Panc1 (cell line): ENCODE measurements at regions not wholly inside any gene's neighbourhood (a gene's known extent, or its start where the extent isn't known, plus 50 kb on each side); places are given as distances from the start of the nearest gene placed in this dataset.

Experiments used
- ATAC-seq: fragments of 200-7000 bp; cut with Tn5 transposase; 2 replicates; pipeline ENCODE4 v1.9.1; 2020; ENCODE audit warnings: mild to moderate bottlenecking, moderate library complexity
- BruUV-seq: library from RNA; stranded (reverse); fragments of 400-500 nt; replicated peaks from 2 replicates; lab custom pipeline; 2021; lab: Mats Ljungman, UMichigan
- CTCF ChIA-PET: fragments of 300-600 bp; sonication (Branson Sonifier 250); formaldehyde crosslinking; loops from one replicate; lab custom pipeline; 2022; ENCODE audit warnings: antibody characterized with exemption; lab: Charles Lee
- POLR2A ChIA-PET: fragments of 300-600 bp; sonication (Branson Sonifier 250); formaldehyde crosslinking; loops from one replicate; lab custom pipeline; 2022; ENCODE audit warnings: antibody characterized with exemption; lab: Charles Lee
- DNase-seq: peaks from one replicate; pipeline ENCODE4 v3.0.0-alpha.2; 2010; ENCODE audit warnings: low read depth, low spot score
- H3K27ac ChIP-seq: 2 replicates; pipeline ENCODE4 v1.5.1; 2011; ENCODE audit warnings: mild to moderate bottlenecking, low read length, inconsistent platforms
- H3K27me3 ChIP-seq: fragments of 200-500 bp; sonication (Bioruptor generic); 2 replicates; pipeline ENCODE4 v1.6.0; 2014; ENCODE audit warnings: low read length, inconsistent platforms; ENCODE audit not compliant: control insufficient read depth, insufficient read depth
- H3K36me3 ChIP-seq: fragments of 200-500 bp; sonication (Bioruptor generic); 2 replicates; pipeline ENCODE4 v1.5.1; 2014; ENCODE audit warnings: inconsistent platforms, mild to moderate bottlenecking, low read length, moderate library complexity; ENCODE audit not compliant: control insufficient read depth, insufficient read depth
- H3K4me1 ChIP-seq: 2 replicates; pipeline ENCODE4 v1.5.1; 2011; ENCODE audit warnings: inconsistent platforms, mild to moderate bottlenecking, low read length, moderate library complexity; ENCODE audit not compliant: control insufficient read depth, insufficient read depth
- H3K4me3 ChIP-seq, 2 experiments: 2 replicates each; pipeline ENCODE4 v1.5.1; 2011 to 2012; ENCODE audit warnings: low read depth in 2 of 2, low read length in 2 of 2, mild to moderate bottlenecking in 2 of 2, inconsistent platforms in 1 of 2, moderate library complexity in 1 of 2
- H3K9me3 ChIP-seq: fragments of 200-500 bp; sonication (Bioruptor generic); 2 replicates; pipeline ENCODE4 v1.5.1; 2014; ENCODE audit warnings: low read depth, mild to moderate bottlenecking, inconsistent platforms, low read length, moderate library complexity; ENCODE audit not compliant: control insufficient read depth, insufficient read depth
- POLR2AphosphoS5 ChIP-seq: IDR thresholded peaks from 2 replicates; pipeline ENCODE4 v1.6.1; 2012; ENCODE audit warnings: mild to moderate bottlenecking, low read depth, low read length, moderate library complexity
- SIN3A ChIP-seq: IDR thresholded peaks from 2 replicates; pipeline ENCODE4 v1.6.1; 2012; ENCODE audit warnings: low read depth, mild to moderate bottlenecking, low read length, moderate library complexity, borderline replicate concordance; ENCODE audit not compliant: insufficient read depth
- TCF7L2 ChIP-seq: IDR thresholded peaks from 2 replicates; pipeline ENCODE4 v1.6.1; 2011; ENCODE audit warnings: mild to moderate bottlenecking, low read depth, low read length, inconsistent platforms
- in situ Hi-C: cut with HindIII; loops from 2 replicates; pipeline ENCODE4 v1.10.0; 2016; ENCODE audit warnings: low sequenced_read_pairs, low pct_unique_long_range_greater_than_20kb
- intact Hi-C: fragments of 100-400 bp; cut with micrococcal nuclease; formaldehyde crosslinking; loops from one replicate; pipeline ENCODE4 v1.10.0; 2022; ENCODE audit not compliant: unreplicated experiment
- TF ChIP-seq, protein P1 (sequence below), 2 experiments: IDR thresholded peaks; 2 replicates each; pipeline ENCODE4 v1.6.1; 2011 to 2012; ENCODE audit warnings: low read depth in 2 of 2, control low read depth in 1 of 2, low read length in 1 of 2, mild to moderate bottlenecking in 1 of 2, moderate library complexity in 1 of 2; ENCODE audit not compliant: insufficient read depth in 1 of 2
- TF ChIP-seq, protein P2 (sequence below): fragments of 450-650 bp; IDR thresholded peaks from 2 replicates; pipeline ENCODE4 v1.5.1; 2017; ENCODE audit warnings: mild to moderate bottlenecking

DNA sequence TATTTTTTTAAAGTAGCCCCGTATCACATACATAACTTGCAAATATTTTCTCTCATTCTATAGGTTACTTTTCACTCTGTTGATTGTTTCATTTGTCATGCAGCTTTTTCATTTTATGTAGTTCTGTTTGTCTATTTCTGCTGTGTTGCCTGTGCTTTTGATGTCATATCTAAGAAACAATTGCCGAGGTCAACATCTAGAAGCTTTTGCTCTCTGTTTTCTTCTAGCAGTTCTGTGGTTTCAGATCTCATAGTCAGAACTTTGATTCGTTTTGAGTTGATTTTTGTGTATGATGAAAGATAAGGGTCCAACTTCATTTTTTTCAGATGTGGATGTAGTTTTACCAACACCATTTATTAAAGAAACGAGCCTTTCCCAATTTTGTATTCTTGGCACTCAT, 79.5 kb downstream of the CD200 start:
- no peak overlapping the region for H3K27ac ChIP-seq
- ATAC-seq (no peak), DNase-seq (no peak)
- BruUV-seq: no TSS peak
- no peak overlapping the region for H3K4me3 ChIP-seq
- H3K9me3 ChIP-seq: no peaks in the 10 kb centered on the region
- no peaks in the 10 kb centered on the region for H3K27me3 ChIP-seq
- ChIA-PET POLR2A (no interaction called here), CTCF (no interaction called here)
- in situ Hi-C loops (no loop called here), intact Hi-C loops (no loop called here)
- H3K4me1 ChIP-seq: no peaks in the 10 kb centered on the region
- no peak for TF ChIP-seq TCF7L2
- TF ChIP-seq, protein P1, sequence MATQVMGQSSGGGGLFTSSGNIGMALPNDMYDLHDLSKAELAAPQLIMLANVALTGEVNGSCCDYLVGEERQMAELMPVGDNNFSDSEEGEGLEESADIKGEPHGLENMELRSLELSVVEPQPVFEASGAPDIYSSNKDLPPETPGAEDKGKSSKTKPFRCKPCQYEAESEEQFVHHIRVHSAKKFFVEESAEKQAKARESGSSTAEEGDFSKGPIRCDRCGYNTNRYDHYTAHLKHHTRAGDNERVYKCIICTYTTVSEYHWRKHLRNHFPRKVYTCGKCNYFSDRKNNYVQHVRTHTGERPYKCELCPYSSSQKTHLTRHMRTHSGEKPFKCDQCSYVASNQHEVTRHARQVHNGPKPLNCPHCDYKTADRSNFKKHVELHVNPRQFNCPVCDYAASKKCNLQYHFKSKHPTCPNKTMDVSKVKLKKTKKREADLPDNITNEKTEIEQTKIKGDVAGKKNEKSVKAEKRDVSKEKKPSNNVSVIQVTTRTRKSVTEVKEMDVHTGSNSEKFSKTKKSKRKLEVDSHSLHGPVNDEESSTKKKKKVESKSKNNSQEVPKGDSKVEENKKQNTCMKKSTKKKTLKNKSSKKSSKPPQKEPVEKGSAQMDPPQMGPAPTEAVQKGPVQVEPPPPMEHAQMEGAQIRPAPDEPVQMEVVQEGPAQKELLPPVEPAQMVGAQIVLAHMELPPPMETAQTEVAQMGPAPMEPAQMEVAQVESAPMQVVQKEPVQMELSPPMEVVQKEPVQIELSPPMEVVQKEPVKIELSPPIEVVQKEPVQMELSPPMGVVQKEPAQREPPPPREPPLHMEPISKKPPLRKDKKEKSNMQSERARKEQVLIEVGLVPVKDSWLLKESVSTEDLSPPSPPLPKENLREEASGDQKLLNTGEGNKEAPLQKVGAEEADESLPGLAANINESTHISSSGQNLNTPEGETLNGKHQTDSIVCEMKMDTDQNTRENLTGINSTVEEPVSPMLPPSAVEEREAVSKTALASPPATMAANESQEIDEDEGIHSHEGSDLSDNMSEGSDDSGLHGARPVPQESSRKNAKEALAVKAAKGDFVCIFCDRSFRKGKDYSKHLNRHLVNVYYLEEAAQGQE (IDR thresholded peaks at IDR 0.05; ENCODE audit: insufficient read depth in 1 of 2, low read depth in 2 of 2, low read length in 1 of 2): no peak
- no peak for TF ChIP-seq POLR2AphosphoS5
- TF ChIP-seq, protein P2, sequence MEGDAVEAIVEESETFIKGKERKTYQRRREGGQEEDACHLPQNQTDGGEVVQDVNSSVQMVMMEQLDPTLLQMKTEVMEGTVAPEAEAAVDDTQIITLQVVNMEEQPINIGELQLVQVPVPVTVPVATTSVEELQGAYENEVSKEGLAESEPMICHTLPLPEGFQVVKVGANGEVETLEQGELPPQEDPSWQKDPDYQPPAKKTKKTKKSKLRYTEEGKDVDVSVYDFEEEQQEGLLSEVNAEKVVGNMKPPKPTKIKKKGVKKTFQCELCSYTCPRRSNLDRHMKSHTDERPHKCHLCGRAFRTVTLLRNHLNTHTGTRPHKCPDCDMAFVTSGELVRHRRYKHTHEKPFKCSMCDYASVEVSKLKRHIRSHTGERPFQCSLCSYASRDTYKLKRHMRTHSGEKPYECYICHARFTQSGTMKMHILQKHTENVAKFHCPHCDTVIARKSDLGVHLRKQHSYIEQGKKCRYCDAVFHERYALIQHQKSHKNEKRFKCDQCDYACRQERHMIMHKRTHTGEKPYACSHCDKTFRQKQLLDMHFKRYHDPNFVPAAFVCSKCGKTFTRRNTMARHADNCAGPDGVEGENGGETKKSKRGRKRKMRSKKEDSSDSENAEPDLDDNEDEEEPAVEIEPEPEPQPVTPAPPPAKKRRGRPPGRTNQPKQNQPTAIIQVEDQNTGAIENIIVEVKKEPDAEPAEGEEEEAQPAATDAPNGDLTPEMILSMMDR: no peak
- no peak for TF ChIP-seq SIN3A
- H3K36me3 ChIP-seq: no peaks in the 10 kb centered on the region

DNA sequence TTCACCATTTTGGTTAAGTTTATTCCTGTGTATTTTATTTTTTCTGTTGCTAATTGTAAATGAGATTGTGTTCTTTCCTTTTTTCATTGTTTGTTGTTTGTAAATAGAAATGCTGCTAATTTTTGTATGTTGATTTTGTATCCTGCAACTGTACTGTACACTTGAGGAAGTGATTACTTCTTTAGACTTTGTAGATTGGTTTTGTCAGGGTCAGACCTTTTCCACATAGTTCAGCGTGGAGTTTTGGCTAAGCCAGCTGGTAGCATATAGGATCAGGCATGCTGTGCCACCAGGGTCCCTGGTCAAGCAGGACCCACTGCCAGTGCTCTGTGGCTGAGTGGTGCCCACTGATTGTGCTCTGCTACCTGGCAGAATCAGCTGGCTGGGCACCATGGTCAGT, 80.1 kb downstream of the CD200 start:
- Histone ChIP-seq H3K27ac (no peak overlapping the region), H3K9me3 (no peaks in the 10 kb centered on the region), H3K4me1 (no peaks in the 10 kb centered on the region), H3K4me3 (no peak overlapping the region), H3K36me3 (no peaks in the 10 kb centered on the region), H3K27me3 (no peaks in the 10 kb centered on the region)
- no peak for TF ChIP-seq SIN3A
- no peak for TF ChIP-seq POLR2AphosphoS5
- TF ChIP-seq, protein P2: no peak
- TF ChIP-seq TCF7L2: no peak
- TF ChIP-seq, protein P1 (IDR thresholded peaks at IDR 0.05; ENCODE audit: insufficient read depth in 1 of 2, low read depth in 2 of 2, low read length in 1 of 2): no peak
- ChIA-PET POLR2A (no interaction called here), CTCF (no interaction called here)
- intact Hi-C loops: no loop called here
- DNase-seq (no peak), ATAC-seq (no peak)
- in situ Hi-C loops: no loop called here
- BruUV-seq: no TSS peak
